ENCODE measurements at regions not wholly inside any gene's neighbourhood (a gene's known extent, or its start where the extent isn't known, plus 50 kb on each side); places are given as distances from the start of the nearest gene placed in this dataset.

- H3K79me2 ChIP-seq, result no peaks in the 10 kb centered on the region
- H2AFZ ChIP-seq, result no peak overlapping the region
- no peak overlapping the region for H3K27ac ChIP-seq
- H3K4me1 ChIP-seq (ENCODE audit: insufficient read depth), result no peaks in the 10 kb centered on the region
- H3K4me3 ChIP-seq, result no peak overlapping the region
- TF ChIP-seq EZH2phosphoT487 (IDR thresholded peaks at IDR 0.05; ENCODE audit: low read depth, severe bottlenecking, unreplicated experiment) (no peak), EZH2 (IDR thresholded peaks at IDR 0.05; ENCODE audit: borderline replicate concordance) (no peak), CTCF (IDR thresholded peaks at IDR 0.05; ENCODE audit: poor library complexity) (no peak)
- no peaks in the 10 kb centered on the region for H4K20me1 ChIP-seq (ENCODE audit: insufficient read depth, poor library complexity, severe bottlenecking)
- H3K9me3 ChIP-seq (ENCODE audit: low read depth), result no peaks in the 10 kb centered on the region
- no peaks in the 10 kb centered on the region for H3K36me3 ChIP-seq (replicated peaks; ENCODE audit: insufficient read depth, low read depth)
- WGBS (ENCODE audit: low lambda C conversion rate, missing lambda C conversion rate), result 78% methylated on average over 2 of the region's 2 CpGs
- no peaks in the 10 kb centered on the region for H3K9me2 ChIP-seq (replicated peaks; ENCODE audit: insufficient read depth)
- H3K4me2 ChIP-seq, result no peak overlapping the region
- no peak for DNase-seq (ENCODE audit: low spot score)
- no peaks in the 10 kb centered on the region for H3K27me3 ChIP-seq
Measured at GRCh38 chr11:95549301-95549700, 240.3 kb downstream of the FAM76B start.

GRCh38 chr11:95548416-95548815 lies 241.2 kb downstream of the FAM76B start:
- Histone ChIP-seq H3K4me3 (no peak overlapping the region), H3K9me3 (ENCODE audit: low read depth) (no peaks in the 10 kb centered on the region), H3K36me3 (replicated peaks; ENCODE audit: insufficient read depth, low read depth) (no peaks in the 10 kb centered on the region), H4K20me1 (ENCODE audit: insufficient read depth, poor library complexity, severe bottlenecking) (no peaks in the 10 kb centered on the region), H3K4me2 (no peak overlapping the region), H2AFZ (no peak overlapping the region), H3K79me2 (no peaks in the 10 kb centered on the region), H3K27me3 (no peaks in the 10 kb centered on the region), H3K27ac (no peak overlapping the region), H3K9me2 (replicated peaks; ENCODE audit: insufficient read depth) (no peaks in the 10 kb centered on the region), H3K4me1 (ENCODE audit: insufficient read depth) (no peaks in the 10 kb centered on the region)
- TF ChIP-seq EZH2 (IDR thresholded peaks at IDR 0.05; ENCODE audit: borderline replicate concordance) (no peak), CTCF (IDR thresholded peaks at IDR 0.05; ENCODE audit: poor library complexity) (no peak), EZH2phosphoT487 (IDR thresholded peaks at IDR 0.05; ENCODE audit: low read depth, severe bottlenecking, unreplicated experiment) (no peak)
- DNase-seq (ENCODE audit: low spot score), result no peak

GRCh38 chr11:95547976-95548375 lies 241.6 kb downstream of the FAM76B start:
- DNase-seq (ENCODE audit: low spot score), result no peak
- Histone ChIP-seq H3K27ac (no peak overlapping the region), H3K4me2 (no peak overlapping the region), H3K27me3 (no peaks in the 10 kb centered on the region), H3K79me2 (no peaks in the 10 kb centered on the region), H3K4me1 (ENCODE audit: insufficient read depth) (no peaks in the 10 kb centered on the region), H2AFZ (no peak overlapping the region), H3K9me3 (ENCODE audit: low read depth) (no peaks in the 10 kb centered on the region), H3K4me3 (no peak overlapping the region), H3K9me2 (replicated peaks; ENCODE audit: insufficient read depth) (no peaks in the 10 kb centered on the region), H3K36me3 (replicated peaks; ENCODE audit: insufficient read depth, low read depth) (no peaks in the 10 kb centered on the region), H4K20me1 (ENCODE audit: insufficient read depth, poor library complexity, severe bottlenecking) (no peaks in the 10 kb centered on the region)
- TF ChIP-seq EZH2 (IDR thresholded peaks at IDR 0.05; ENCODE audit: borderline replicate concordance), result no peak
- TF ChIP-seq CTCF (IDR thresholded peaks at IDR 0.05; ENCODE audit: poor library complexity), result no peak
- TF ChIP-seq EZH2phosphoT487 (IDR thresholded peaks at IDR 0.05; ENCODE audit: low read depth, severe bottlenecking, unreplicated experiment), result no peak

GRCh38 chr11:95547186-95547585 lies 242.4 kb downstream of the FAM76B start:
- DNase-seq (ENCODE audit: low spot score), result no peak
- 55% methylated on average over 2 of the region's 2 CpGs for WGBS (ENCODE audit: low lambda C conversion rate, missing lambda C conversion rate)
- H3K4me2 ChIP-seq, result no peak overlapping the region
- no peak overlapping the region for H3K27ac ChIP-seq
- H3K4me3 ChIP-seq, result no peak overlapping the region
- H3K9me2 ChIP-seq (replicated peaks; ENCODE audit: insufficient read depth), result no peaks in the 10 kb centered on the region
- H3K79me2 ChIP-seq, result no peaks in the 10 kb centered on the region
- no peaks in the 10 kb centered on the region for H3K4me1 ChIP-seq (ENCODE audit: insufficient read depth)
- H3K36me3 ChIP-seq (replicated peaks; ENCODE audit: insufficient read depth, low read depth), result no peaks in the 10 kb centered on the region
- H2AFZ ChIP-seq, result no peak overlapping the region
- no peaks in the 10 kb centered on the region for H3K27me3 ChIP-seq
- no peak for TF ChIP-seq EZH2phosphoT487 (IDR thresholded peaks at IDR 0.05; ENCODE audit: low read depth, severe bottlenecking, unreplicated experiment)
- no peak for TF ChIP-seq CTCF (IDR thresholded peaks at IDR 0.05; ENCODE audit: poor library complexity)
- TF ChIP-seq EZH2 (IDR thresholded peaks at IDR 0.05; ENCODE audit: borderline replicate concordance), result no peak
- no peaks in the 10 kb centered on the region for H4K20me1 ChIP-seq (ENCODE audit: insufficient read depth, poor library complexity, severe bottlenecking)
- no peaks in the 10 kb centered on the region for H3K9me3 ChIP-seq (ENCODE audit: low read depth)
